Endothelial cell (in vitro differentiated cells): ENCODE measurements at regions not wholly inside any gene's neighbourhood (a gene's known extent, or its start where the extent isn't known, plus 50 kb on each side); places are given as distances from the start of the nearest gene placed in this dataset.

Experiments
- DNase-seq: peaks from one replicate; pipeline ENCODE4 v3.0.0; 2021; ENCODE audit warnings: low spot score
- H3K27ac Mint-ChIP-seq: one replicate; pipeline ENCODE4 v1.8.0; 2021; ENCODE audit warnings: mixed read lengths, inconsistent platforms; ENCODE audit not compliant: unreplicated experiment
- H3K27me3 Mint-ChIP-seq: one replicate; pipeline ENCODE4 v1.8.0; 2021; ENCODE audit warnings: mild to moderate bottlenecking, moderate library complexity, mixed read lengths, inconsistent platforms; ENCODE audit not compliant: unreplicated experiment
- H3K36me3 Mint-ChIP-seq: one replicate; pipeline ENCODE4 v1.8.0; 2021; ENCODE audit warnings: mild to moderate bottlenecking, low read depth, mixed read lengths, inconsistent platforms; ENCODE audit not compliant: unreplicated experiment
- H3K4me1 Mint-ChIP-seq: one replicate; pipeline ENCODE4 v1.8.0; 2021; ENCODE audit warnings: mild to moderate bottlenecking, mixed read lengths, inconsistent platforms; ENCODE audit not compliant: unreplicated experiment
- H3K4me3 Mint-ChIP-seq: one replicate; pipeline ENCODE4 v1.8.0; 2021; ENCODE audit warnings: mild to moderate bottlenecking, mixed read lengths, inconsistent platforms; ENCODE audit not compliant: unreplicated experiment
- H3K9me3 Mint-ChIP-seq: one replicate; pipeline ENCODE4 v1.8.0; 2021; ENCODE audit warnings: mixed read lengths, inconsistent platforms; ENCODE audit not compliant: unreplicated experiment
- CTCF ChIP-seq: fragments of 200-600 bp; sonication (generic); IDR thresholded peaks from one replicate; pipeline ENCODE4 v1.5.0; 2021; ENCODE audit warnings: antibody characterized with exemption; ENCODE audit not compliant: unreplicated experiment

- no peak overlapping the region for H3K27ac Mint-ChIP-seq
- H3K4me3 Mint-ChIP-seq = no peak overlapping the region
Measured at GRCh38 chr9:8140557-8140956, 341.0 kb upstream of the DMAC1 start.

GRCh38 chr9:8139756-8140155, 340.2 kb upstream of the DMAC1 start:
- Mint-ChIP-seq H3K4me3 (no peak overlapping the region), H3K27me3 (no peaks in the 10 kb centered on the region), H3K36me3 (no peaks in the 10 kb centered on the region), H3K27ac (no peak overlapping the region), H3K9me3 (no peaks in the 10 kb centered on the region), H3K4me1 (no peaks in the 10 kb centered on the region)
- TF ChIP-seq CTCF = no peak
- DNase-seq = no peak

More at GRCh38 chr9:8140557-8140956, 341.0 kb upstream of the DMAC1 start:
- Mint-ChIP-seq H3K9me3 (no peaks in the 10 kb centered on the region), H3K4me1 (no peaks in the 10 kb centered on the region), H3K36me3 (no peaks in the 10 kb centered on the region), H3K27me3 (no peaks in the 10 kb centered on the region)
- no peak for DNase-seq
- no peak for TF ChIP-seq CTCF

- no peak for TF ChIP-seq CTCF
- no peak for DNase-seq
- no peak overlapping the region for H3K4me3 Mint-ChIP-seq
- H3K36me3 Mint-ChIP-seq = no peaks in the 10 kb centered on the region
- no peaks in the 10 kb centered on the region for H3K27me3 Mint-ChIP-seq
- no peaks in the 10 kb centered on the region for H3K9me3 Mint-ChIP-seq
- no peaks in the 10 kb centered on the region for H3K4me1 Mint-ChIP-seq
- no peak overlapping the region for H3K27ac Mint-ChIP-seq
Measured at GRCh38 chr9:8136477-8136876, 336.9 kb upstream of the DMAC1 start.

GRCh38 chr9:8134635-8135034, 335.1 kb upstream of the DMAC1 start:
- no peaks in the 10 kb centered on the region for H3K4me1 Mint-ChIP-seq
- no peak for DNase-seq
- H3K4me3 Mint-ChIP-seq = no peak overlapping the region
- TF ChIP-seq CTCF = no peak
- no peaks in the 10 kb centered on the region for H3K27me3 Mint-ChIP-seq
- no peaks in the 10 kb centered on the region for H3K9me3 Mint-ChIP-seq
- H3K27ac Mint-ChIP-seq = no peak overlapping the region
- no peaks in the 10 kb centered on the region for H3K36me3 Mint-ChIP-seq

- Mint-ChIP-seq H3K4me3 (no peak overlapping the region), H3K36me3 (no peaks in the 10 kb centered on the region), H3K27me3 (no peaks in the 10 kb centered on the region), H3K27ac (no peak overlapping the region), H3K9me3 (no peaks in the 10 kb centered on the region), H3K4me1 (no peaks in the 10 kb centered on the region)
- DNase-seq = no peak
- TF ChIP-seq CTCF = no peak
Measured at GRCh38 chr9:8133606-8134005, 334.0 kb upstream of the DMAC1 start.
